WTC11 (cell line): ENCODE measurements at regions not wholly inside any gene's neighbourhood (a gene's known extent, or its start where the extent isn't known, plus 50 kb on each side); places are given as distances from the start of the nearest gene placed in this dataset.

Source experiments
- ATAC-seq: fragments of 200-7000 bp; cut with Tn5 transposase; 2 replicates; pipeline ENCODE4 v1.10.0; 2021; ENCODE audit warnings: mild to moderate bottlenecking, moderate library complexity
- CTCF ChIA-PET: fragments of 300-600 bp; sonication (Branson Sonifier 250); formaldehyde crosslinking; loops from one replicate; lab custom pipeline; 2021; ENCODE audit warnings: antibody characterized with exemption; lab: Charles Lee
- POLR2A ChIA-PET: fragments of 350-600 bp; sonication (Branson Sonifier 250); formaldehyde crosslinking; loops from one replicate; lab custom pipeline; 2021; ENCODE audit warnings: antibody characterized with exemption; lab: Charles Lee
- DNase-seq: peaks from one replicate; pipeline ENCODE4 v3.0.0; 2021; ENCODE audit warnings: low spot score
- H3K27ac Mint-ChIP-seq: 2 replicates; pipeline ENCODE4 v1.8.0; 2021; ENCODE audit warnings: mixed read lengths
- H3K27me3 Mint-ChIP-seq: 2 replicates; pipeline ENCODE4 v1.8.0; 2021; ENCODE audit warnings: low read depth, mild to moderate bottlenecking, moderate library complexity, mixed read lengths
- H3K36me3 Mint-ChIP-seq: 2 replicates; pipeline ENCODE4 v1.8.0; 2021; ENCODE audit warnings: mixed read lengths
- H3K4me1 Mint-ChIP-seq: 2 replicates; pipeline ENCODE4 v1.8.0; 2022; ENCODE audit warnings: mixed read lengths
- H3K4me3 Mint-ChIP-seq: 2 replicates; pipeline ENCODE4 v1.8.0; 2021; ENCODE audit warnings: mild to moderate bottlenecking, moderate library complexity, mixed read lengths
- H3K9me3 Mint-ChIP-seq: 2 replicates; pipeline ENCODE4 v1.8.0; 2021; ENCODE audit warnings: mixed read lengths
- CBFB ChIP-seq: sonication (generic); formaldehyde crosslinking; IDR thresholded peaks from 2 replicates; pipeline ENCODE4 v1.8.1; 2022; ENCODE audit warnings: mild to moderate bottlenecking, low read depth, missing genetic modification reagents
- CREM ChIP-seq: sonication (generic); formaldehyde crosslinking; IDR thresholded peaks from 2 replicates; pipeline ENCODE4 v1.8.1; 2022; ENCODE audit warnings: mild to moderate bottlenecking, missing genetic modification reagents, moderate library complexity
- FOXP1 ChIP-seq: sonication (generic); formaldehyde crosslinking; IDR thresholded peaks from 2 replicates; pipeline ENCODE4 v1.8.0; 2022; ENCODE audit warnings: missing genetic modification reagents, mild to moderate bottlenecking, moderate library complexity, borderline replicate concordance
- JUN ChIP-seq: sonication (generic); formaldehyde crosslinking; IDR thresholded peaks from 2 replicates; pipeline ENCODE4 v1.8.0; 2023; ENCODE audit warnings: mild to moderate bottlenecking, missing genetic modification reagents
- NFE2L1 ChIP-seq: sonication (generic); formaldehyde crosslinking; IDR thresholded peaks from 2 replicates; pipeline ENCODE4 v1.8.1; 2023; ENCODE audit warnings: missing genetic modification reagents
- OVOL2 ChIP-seq: fragments of 250-450 bp; sonication (Bioruptor Pico); IDR thresholded peaks from 2 replicates; pipeline ENCODE4 v1.9.0; 2021; ENCODE audit warnings: mild to moderate bottlenecking, borderline replicate concordance
- SMAD4 ChIP-seq: sonication (generic); formaldehyde crosslinking; IDR thresholded peaks from 2 replicates; pipeline ENCODE4 v1.8.0; 2022; ENCODE audit warnings: mild to moderate bottlenecking, missing genetic modification reagents
- USF1 ChIP-seq: sonication (generic); formaldehyde crosslinking; IDR thresholded peaks from 2 replicates; pipeline ENCODE4 v1.8.0; 2022; ENCODE audit warnings: mild to moderate bottlenecking, missing genetic modification reagents
- ZBTB21 ChIP-seq: sonication (generic); formaldehyde crosslinking; IDR thresholded peaks from 2 replicates; pipeline ENCODE4 v1.8.1; 2023; ENCODE audit warnings: mild to moderate bottlenecking, missing genetic modification reagents, borderline replicate concordance
- ZBTB43 ChIP-seq: sonication (generic); formaldehyde crosslinking; IDR thresholded peaks from 2 replicates; pipeline ENCODE4 v1.8.1; 2023; ENCODE audit warnings: mild to moderate bottlenecking, missing genetic modification reagents
- ZNF121 ChIP-seq: sonication (generic); formaldehyde crosslinking; IDR thresholded peaks from 2 replicates; pipeline ENCODE4 v1.8.0; 2023; ENCODE audit warnings: missing genetic modification reagents
- ZNF138 ChIP-seq: sonication (generic); formaldehyde crosslinking; conservative IDR thresholded peaks from 2 replicates; pipeline ENCODE4 v1.8.1; 2022; ENCODE audit warnings: mild to moderate bottlenecking, moderate library complexity, missing genetic modification reagents
- ZNF219 ChIP-seq: sonication (generic); formaldehyde crosslinking; IDR thresholded peaks from 2 replicates; pipeline ENCODE4 v1.8.0; 2023; ENCODE audit warnings: missing genetic modification reagents, mild to moderate bottlenecking, borderline replicate concordance
- ZNF232 ChIP-seq: sonication (generic); formaldehyde crosslinking; IDR thresholded peaks from 2 replicates; pipeline ENCODE4 v1.8.0; 2022; ENCODE audit warnings: mild to moderate bottlenecking, missing genetic modification reagents
- ZNF263 ChIP-seq: sonication (generic); formaldehyde crosslinking; IDR thresholded peaks from 2 replicates; pipeline ENCODE4 v1.8.1; 2022; ENCODE audit warnings: low read depth, mild to moderate bottlenecking, moderate library complexity, missing genetic modification reagents
- ZNF396 ChIP-seq: fragments of 250-450 bp; sonication (Bioruptor Pico); IDR thresholded peaks from 2 replicates; pipeline ENCODE4 v1.8.0; 2021; ENCODE audit warnings: mild to moderate bottlenecking, moderate library complexity, borderline replicate concordance
- TF ChIP-seq, protein P1 (sequence below): sonication (generic); formaldehyde crosslinking; IDR thresholded peaks from 2 replicates; pipeline ENCODE4 v1.8.1; 2022; ENCODE audit warnings: low read depth, mild to moderate bottlenecking, moderate library complexity, missing genetic modification reagents, borderline replicate concordance
- TF ChIP-seq, protein P2 (sequence below): sonication (generic); formaldehyde crosslinking; IDR thresholded peaks from 2 replicates; pipeline ENCODE4 v1.8.0; 2023; ENCODE audit warnings: missing genetic modification reagents
- TF ChIP-seq, protein P3 (sequence below): sonication (generic); formaldehyde crosslinking; IDR thresholded peaks from 2 replicates; pipeline ENCODE4 v1.8.1; 2023; ENCODE audit warnings: mild to moderate bottlenecking, missing genetic modification reagents
- TF ChIP-seq, protein P4 (sequence below): sonication (generic); formaldehyde crosslinking; IDR thresholded peaks from 2 replicates; pipeline ENCODE4 v1.8.0; 2022; ENCODE audit warnings: mild to moderate bottlenecking, missing genetic modification reagents
- TF ChIP-seq, protein P5 (sequence below): fragments of 250-450 bp; sonication (Bioruptor Pico); IDR thresholded peaks from 2 replicates; pipeline ENCODE4 v1.9.0; 2021; ENCODE audit warnings: mild to moderate bottlenecking

GRCh38 chr16:73212431-73212830 lies 164.5 kb upstream of the ZFHX3 start (continued):
- TF ChIP-seq, protein P1, sequence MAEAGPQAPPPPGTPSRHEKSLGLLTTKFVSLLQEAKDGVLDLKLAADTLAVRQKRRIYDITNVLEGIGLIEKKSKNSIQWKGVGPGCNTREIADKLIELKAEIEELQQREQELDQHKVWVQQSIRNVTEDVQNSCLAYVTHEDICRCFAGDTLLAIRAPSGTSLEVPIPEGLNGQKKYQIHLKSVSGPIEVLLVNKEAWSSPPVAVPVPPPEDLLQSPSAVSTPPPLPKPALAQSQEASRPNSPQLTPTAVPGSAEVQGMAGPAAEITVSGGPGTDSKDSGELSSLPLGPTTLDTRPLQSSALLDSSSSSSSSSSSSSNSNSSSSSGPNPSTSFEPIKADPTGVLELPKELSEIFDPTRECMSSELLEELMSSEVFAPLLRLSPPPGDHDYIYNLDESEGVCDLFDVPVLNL (CRISPR knock-in tag): no peak
- TF ChIP-seq NFE2L1 (CRISPR knock-in tag) (no peak), ZNF138 (no peak), ZBTB43 (CRISPR knock-in tag) (no peak)

GRCh38 chr16:73210686-73211085 lies 162.8 kb upstream of the ZFHX3 start:
- Mint-ChIP-seq H3K9me3 (peaks cover 13% of the 10 kb centered on the region), H3K4me1 (peaks cover 31% of the 10 kb centered on the region), H3K36me3 (peaks cover 2% of the 10 kb centered on the region), H3K27me3 (peaks cover 9% of the 10 kb centered on the region), H3K27ac (no peak overlapping the region), H3K4me3 (no peak overlapping the region)
- ATAC-seq (no peak), DNase-seq (no peak)
- TF ChIP-seq ZNF232 (CRISPR knock-in tag) (no peak), ZNF121 (no peak), ZBTB21 (no peak), FOXP1 (CRISPR knock-in tag) (no peak)
- TF ChIP-seq, protein P2, sequence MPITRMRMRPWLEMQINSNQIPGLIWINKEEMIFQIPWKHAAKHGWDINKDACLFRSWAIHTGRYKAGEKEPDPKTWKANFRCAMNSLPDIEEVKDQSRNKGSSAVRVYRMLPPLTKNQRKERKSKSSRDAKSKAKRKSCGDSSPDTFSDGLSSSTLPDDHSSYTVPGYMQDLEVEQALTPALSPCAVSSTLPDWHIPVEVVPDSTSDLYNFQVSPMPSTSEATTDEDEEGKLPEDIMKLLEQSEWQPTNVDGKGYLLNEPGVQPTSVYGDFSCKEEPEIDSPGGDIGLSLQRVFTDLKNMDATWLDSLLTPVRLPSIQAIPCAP (CRISPR knock-in tag): no peak
- ChIA-PET CTCF (no interaction called here), POLR2A (no interaction called here)

GRCh38 chr16:73210084-73210483 lies 162.2 kb upstream of the ZFHX3 start:
- TF ChIP-seq ZNF219 (CRISPR knock-in tag): no peak
- TF ChIP-seq, protein P3, sequence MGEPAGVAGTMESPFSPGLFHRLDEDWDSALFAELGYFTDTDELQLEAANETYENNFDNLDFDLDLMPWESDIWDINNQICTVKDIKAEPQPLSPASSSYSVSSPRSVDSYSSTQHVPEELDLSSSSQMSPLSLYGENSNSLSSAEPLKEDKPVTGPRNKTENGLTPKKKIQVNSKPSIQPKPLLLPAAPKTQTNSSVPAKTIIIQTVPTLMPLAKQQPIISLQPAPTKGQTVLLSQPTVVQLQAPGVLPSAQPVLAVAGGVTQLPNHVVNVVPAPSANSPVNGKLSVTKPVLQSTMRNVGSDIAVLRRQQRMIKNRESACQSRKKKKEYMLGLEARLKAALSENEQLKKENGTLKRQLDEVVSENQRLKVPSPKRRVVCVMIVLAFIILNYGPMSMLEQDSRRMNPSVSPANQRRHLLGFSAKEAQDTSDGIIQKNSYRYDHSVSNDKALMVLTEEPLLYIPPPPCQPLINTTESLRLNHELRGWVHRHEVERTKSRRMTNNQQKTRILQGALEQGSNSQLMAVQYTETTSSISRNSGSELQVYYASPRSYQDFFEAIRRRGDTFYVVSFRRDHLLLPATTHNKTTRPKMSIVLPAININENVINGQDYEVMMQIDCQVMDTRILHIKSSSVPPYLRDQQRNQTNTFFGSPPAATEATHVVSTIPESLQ (CRISPR knock-in tag): no peak
- TF ChIP-seq ZBTB21: no peak
- CTCF ChIA-PET: no interaction called here
- Mint-ChIP-seq H3K27ac (no peak overlapping the region), H3K4me3 (no peak overlapping the region), H3K4me1 (peaks cover 25% of the 10 kb centered on the region), H3K9me3 (peaks cover 8% of the 10 kb centered on the region; the same call in 1 of the 2 replicates), H3K27me3 (peaks cover 7% of the 10 kb centered on the region), H3K36me3 (no peaks in the 10 kb centered on the region)
- ATAC-seq (no peak), DNase-seq (no peak)
- POLR2A ChIA-PET: no interaction called here

GRCh38 chr16:73209190-73209589 lies 161.3 kb upstream of the ZFHX3 start:
- no peak for TF ChIP-seq CBFB (CRISPR knock-in tag)
- CTCF ChIA-PET: no interaction called here
- Mint-ChIP-seq H3K4me1 (peaks cover 18% of the 10 kb centered on the region), H3K27me3 (peaks cover 5% of the 10 kb centered on the region), H3K4me3 (no peak overlapping the region), H3K9me3 (peaks cover 7% of the 10 kb centered on the region; the same call in 1 of the 2 replicates), H3K27ac (no peak overlapping the region), H3K36me3 (no peaks in the 10 kb centered on the region)
- POLR2A ChIA-PET: no interaction called here
- no peak for DNase-seq
- ATAC-seq: no peak

DNA sequence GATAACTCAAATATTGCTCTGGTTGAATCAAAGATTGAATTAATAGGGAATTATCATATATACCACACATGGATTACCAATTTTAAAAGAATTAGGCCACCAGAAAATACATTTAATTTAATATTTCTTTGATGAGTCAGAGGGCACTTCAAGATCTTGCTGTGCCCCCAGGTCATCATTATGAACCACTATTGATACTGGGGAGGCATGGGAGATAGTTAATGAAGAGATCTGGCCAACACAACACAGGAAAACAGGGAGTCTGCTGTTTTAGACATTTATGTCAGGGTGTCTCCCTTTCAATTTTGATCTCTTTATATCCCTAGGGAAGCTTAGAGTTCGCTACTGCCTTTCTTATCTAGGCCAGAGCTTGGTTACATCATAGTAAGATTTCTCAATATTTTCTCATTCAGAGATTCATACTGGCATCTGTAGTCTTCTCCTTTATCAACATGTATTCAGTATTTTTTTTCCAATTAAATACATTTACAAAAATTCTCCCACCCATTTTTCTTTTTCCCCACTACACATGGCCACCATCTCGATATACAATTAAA lies 158.3 kb upstream of the ZFHX3 start:
- Mint-ChIP-seq H3K27ac (no peak overlapping the region), H3K4me3 (no peak overlapping the region), H3K4me1 (no peaks in the 10 kb centered on the region), H3K36me3 (0 out of 2 replicates have a peak, but pooled peaks cover 3% of the 10 kb centered on the region), H3K27me3 (no peaks in the 10 kb centered on the region), H3K9me3 (peaks cover 17% of the 10 kb centered on the region)
- DNase-seq (no peak), ATAC-seq (no peak)
- no peak for TF ChIP-seq CREM (CRISPR knock-in tag)
- no peak for TF ChIP-seq OVOL2 (CRISPR knock-in tag)
- TF ChIP-seq ZNF396 (CRISPR knock-in tag): no peak
- no peak for TF ChIP-seq JUN (CRISPR knock-in tag)
- TF ChIP-seq, protein P4, sequence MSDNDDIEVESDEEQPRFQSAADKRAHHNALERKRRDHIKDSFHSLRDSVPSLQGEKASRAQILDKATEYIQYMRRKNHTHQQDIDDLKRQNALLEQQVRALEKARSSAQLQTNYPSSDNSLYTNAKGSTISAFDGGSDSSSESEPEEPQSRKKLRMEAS (CRISPR knock-in tag): no peak
- no peak for TF ChIP-seq ZNF263 (CRISPR knock-in tag)
- no peak for TF ChIP-seq SMAD4
- TF ChIP-seq, protein P5, sequence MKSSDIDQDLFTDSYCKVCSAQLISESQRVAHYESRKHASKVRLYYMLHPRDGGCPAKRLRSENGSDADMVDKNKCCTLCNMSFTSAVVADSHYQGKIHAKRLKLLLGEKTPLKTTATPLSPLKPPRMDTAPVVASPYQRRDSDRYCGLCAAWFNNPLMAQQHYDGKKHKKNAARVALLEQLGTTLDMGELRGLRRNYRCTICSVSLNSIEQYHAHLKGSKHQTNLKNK (CRISPR knock-in tag): no peak
- TF ChIP-seq USF1: no peak
- ChIA-PET POLR2A (no interaction called here), CTCF (no interaction called here)
